ENCODE measurements at regions not wholly inside any gene's neighbourhood (a gene's known extent, or its start where the extent isn't known, plus 50 kb on each side); places are given as distances from the start of the nearest gene placed in this dataset.

DNA sequence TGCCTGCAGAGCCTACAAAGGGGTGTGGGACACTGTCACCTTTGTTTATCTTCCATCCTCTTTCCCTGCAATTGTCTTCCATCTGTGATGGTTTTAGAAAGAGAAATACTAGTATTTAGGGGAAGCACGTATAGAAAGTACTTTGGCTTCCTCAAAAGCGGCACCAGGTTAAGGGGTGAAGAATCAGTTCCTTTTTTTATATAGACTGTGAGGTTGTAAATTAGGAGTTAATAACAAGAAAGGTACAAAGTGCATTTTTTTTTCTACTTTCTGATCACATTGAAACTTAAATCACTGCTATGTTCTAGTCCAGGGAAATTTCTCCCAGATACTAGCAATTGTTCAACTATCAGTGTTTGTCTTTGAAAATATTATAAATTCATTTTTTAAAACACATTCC lies 219.3 kb downstream of the CEMIP2 start:
- DNase-seq (ENCODE audit: low spot score) = peak; percentile 28
- no peak for TF ChIP-seq CTCF (IDR thresholded peaks at IDR 0.05; ENCODE audit: extremely low read depth, insufficient read depth, missing control alignments)
- in situ Hi-C loops (cut with MboI; ENCODE audit: low pct_unique_long_range_greater_than_20kb, low sequenced_read_pairs, unreplicated experiment) = no loop called here

DNA sequence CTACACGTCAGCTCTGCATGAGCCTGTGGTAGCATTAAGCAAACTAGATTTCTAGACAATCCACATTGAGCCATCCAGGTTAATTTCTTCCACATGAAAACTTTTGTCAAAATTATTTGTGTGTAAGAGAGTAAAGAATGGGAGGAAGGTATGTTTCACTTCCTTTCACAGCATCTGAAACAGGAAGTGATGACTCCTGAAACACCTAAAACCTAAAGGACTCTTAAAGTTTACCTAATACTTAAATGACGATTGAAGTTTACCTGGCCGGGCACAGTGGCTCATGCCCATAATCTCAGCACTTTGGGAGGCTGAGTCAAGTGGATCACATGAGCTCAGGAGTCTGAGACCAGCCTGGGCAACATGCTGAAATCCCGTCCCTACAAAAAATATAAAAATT lies 223.8 kb downstream of the CEMIP2 start:
- in situ Hi-C loops (cut with MboI; ENCODE audit: low pct_unique_long_range_greater_than_20kb, low sequenced_read_pairs, unreplicated experiment) = no loop called here
- DNase-seq (ENCODE audit: low spot score) = no peak
- TF ChIP-seq CTCF (IDR thresholded peaks at IDR 0.05; ENCODE audit: extremely low read depth, insufficient read depth, missing control alignments) = no peak

GRCh38 chr9:71541436-71541835 lies 226.9 kb downstream of the CEMIP2 start:
- no peak for TF ChIP-seq CTCF (IDR thresholded peaks at IDR 0.05; ENCODE audit: extremely low read depth, insufficient read depth, missing control alignments)
- DNase-seq (ENCODE audit: low spot score) = no peak
- in situ Hi-C loops (cut with MboI; ENCODE audit: low pct_unique_long_range_greater_than_20kb, low sequenced_read_pairs, unreplicated experiment) = no loop called here

DNA sequence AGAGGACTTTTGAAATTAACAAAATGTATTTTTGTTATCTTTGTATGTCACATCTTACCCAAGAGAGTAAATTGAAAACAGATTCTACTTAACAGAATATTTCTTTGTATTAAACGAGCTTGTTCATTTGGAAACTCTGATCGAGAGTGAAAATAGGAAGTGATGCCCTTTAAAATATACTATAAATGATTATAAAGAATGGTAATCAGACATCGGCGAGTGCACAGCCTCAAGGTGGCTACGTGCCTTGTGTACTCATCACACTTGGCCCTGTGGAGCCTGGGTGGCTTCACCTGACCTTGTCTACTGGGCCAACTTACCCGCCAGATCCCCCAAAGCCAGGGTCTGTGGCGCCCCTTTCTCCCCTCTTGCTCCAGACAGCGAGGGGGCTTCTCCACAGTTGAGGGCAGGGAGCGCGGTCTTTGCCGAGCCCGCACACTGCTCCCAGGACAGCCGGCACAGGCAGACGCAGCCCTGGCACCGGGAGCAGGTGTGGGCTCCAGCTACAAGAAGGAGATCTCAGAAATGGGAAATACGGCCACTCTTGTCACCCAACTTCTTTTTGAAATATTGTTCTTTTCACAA lies 243.2 kb downstream of the CEMIP2 start:
- in situ Hi-C loops (cut with MboI; ENCODE audit: low pct_unique_long_range_greater_than_20kb, low sequenced_read_pairs, unreplicated experiment) = no loop called here
- DNase-seq (ENCODE audit: low spot score) = no peak
- no peak for TF ChIP-seq CTCF (IDR thresholded peaks at IDR 0.05; ENCODE audit: extremely low read depth, insufficient read depth, missing control alignments)

DNA sequence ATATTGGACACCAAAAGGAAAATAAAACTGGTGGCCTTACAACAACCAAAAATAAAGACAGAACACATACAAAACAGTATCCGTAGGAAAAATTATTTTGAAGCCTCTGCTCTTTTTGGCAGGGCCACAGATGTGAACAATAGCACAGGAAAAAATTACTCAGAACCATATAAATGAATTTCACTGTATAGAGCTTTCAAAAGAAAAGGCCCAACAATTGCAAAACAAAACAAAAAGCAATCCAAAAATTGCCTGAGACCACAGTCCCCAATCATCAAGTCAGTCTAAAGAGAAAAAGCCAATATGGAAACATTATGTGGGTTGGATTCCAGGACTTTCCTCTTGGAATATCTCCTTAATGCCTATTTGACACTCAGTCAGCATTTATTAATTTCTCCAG lies 243.8 kb downstream of the CEMIP2 start:
- in situ Hi-C loops (cut with MboI; ENCODE audit: low pct_unique_long_range_greater_than_20kb, low sequenced_read_pairs, unreplicated experiment) = no loop called here
- no peak for DNase-seq (ENCODE audit: low spot score)
- TF ChIP-seq CTCF (IDR thresholded peaks at IDR 0.05; ENCODE audit: extremely low read depth, insufficient read depth, missing control alignments) = no peak

DNA sequence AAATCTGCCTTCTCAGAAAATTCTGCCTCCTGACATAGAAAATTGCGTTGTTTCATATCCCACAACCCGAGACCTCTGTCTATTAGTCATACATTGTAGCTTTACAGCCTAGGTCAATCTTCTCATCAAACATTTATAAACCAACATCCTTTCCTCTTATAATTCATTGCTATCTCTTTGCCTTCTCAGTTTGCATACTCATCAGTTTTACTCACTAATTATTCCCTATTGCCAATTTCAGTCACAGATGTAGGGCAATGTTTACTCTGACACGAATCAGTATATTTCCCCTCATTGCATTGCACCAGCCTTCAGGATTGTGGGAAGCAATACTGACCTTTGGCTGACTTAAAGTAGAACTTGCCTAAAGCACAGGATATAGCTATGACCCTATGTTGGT lies 247.2 kb downstream of the CEMIP2 start:
- TF ChIP-seq CTCF (IDR thresholded peaks at IDR 0.05; ENCODE audit: extremely low read depth, insufficient read depth, missing control alignments) = no peak
- in situ Hi-C loops (cut with MboI; ENCODE audit: low pct_unique_long_range_greater_than_20kb, low sequenced_read_pairs, unreplicated experiment) = no loop called here
- no peak for DNase-seq (ENCODE audit: low spot score)

Measured in GM13977 (cell line).